SIG-M5 treated with dmso at 0.1 percent for 504 hours (cell line): ENCODE measurements at regions not wholly inside any gene's neighbourhood (a gene's known extent, or its start where the extent isn't known, plus 50 kb on each side); places are given as distances from the start of the nearest gene placed in this dataset.
"Not testable (repeated sequence)": the region's sequence is repeated elsewhere in the genome, so short reads cannot be mapped to it uniquely, and the experiment has no call there.

Experiments
- DNase-seq: peaks from one replicate; lab custom pipeline; 2025; ENCODE audit not compliant: unreplicated experiment; lab: John Stamatoyannopoulos, UW

GRCh38 chr2:595831-596592 lies 81.2 kb downstream of the TMEM18 start:
- DNase-seq = no peak

GRCh38 chr2:595141-595815 lies 81.9 kb downstream of the TMEM18 start:
- no peak for DNase-seq

GRCh38 chr2:594297-594949 lies 82.8 kb downstream of the TMEM18 start:
- no peak for DNase-seq

GRCh38 chr2:593356-594026 lies 83.7 kb downstream of the TMEM18 start:
- no peak for DNase-seq

GRCh38 chr2:592737-593136 lies 84.5 kb downstream of the TMEM18 start:
- no peak for DNase-seq

GRCh38 chr2:590214-591175 lies 86.7 kb downstream of the TMEM18 start:
- no peak for DNase-seq

GRCh38 chr2:589281-590130 lies 87.7 kb downstream of the TMEM18 start:
- no peak for DNase-seq

- DNase-seq = no peak
These were observed 89.0 kb downstream of the TMEM18 start for GRCh38 chr2:588074-588645.

GRCh38 chr2:587087-587960 lies 89.9 kb downstream of the TMEM18 start:
- no peak for DNase-seq

- DNase-seq = no peak
These were observed 90.5 kb downstream of the TMEM18 start for GRCh38 chr2:586641-587076.

GRCh38 chr2:584863-585823 lies 92.1 kb downstream of the TMEM18 start:
- no peak for DNase-seq

- no peak for DNase-seq
These were observed 93.5 kb downstream of the TMEM18 start for GRCh38 chr2:583666-584065.

GRCh38 chr2:582792-583528 lies 94.2 kb downstream of the TMEM18 start:
- DNase-seq = no peak

- not testable (repeated sequence) for DNase-seq
These were observed 94.9 kb downstream of the TMEM18 start for GRCh38 chr2:582289-582688.

- DNase-seq = no peak
These were observed 97.2 kb downstream of the TMEM18 start for GRCh38 chr2:579961-580360.

GRCh38 chr2:579351-579886 lies 97.8 kb downstream of the TMEM18 start:
- DNase-seq = no peak
